DMS53 treated with DMSO at 0.1 percent for 48 hours (cell line): ENCODE measurements at regions not wholly inside any gene's neighbourhood (a gene's known extent, or its start where the extent isn't known, plus 50 kb on each side); places are given as distances from the start of the nearest gene placed in this dataset.
"Not testable (repeated sequence)": the region's sequence is repeated elsewhere in the genome, so short reads cannot be mapped to it uniquely, and the experiment has no call there.

Experiments
- DNase-seq: peaks from one replicate; lab custom pipeline; 2025; ENCODE audit not compliant: unreplicated experiment; lab: John Stamatoyannopoulos, UW

GRCh38 chr2:40043641-40044040, 264.6 kb upstream of the THUMPD2 start:
- no peak for DNase-seq

GRCh38 chr2:40043191-40043590, 264.1 kb upstream of the THUMPD2 start:
- DNase-seq = no peak

GRCh38 chr2:40041422-40042382, 262.6 kb upstream of the THUMPD2 start:
- no peak for DNase-seq

- no peak for DNase-seq
Measured at GRCh38 chr2:40039549-40039948, 260.5 kb upstream of the THUMPD2 start.

GRCh38 chr2:40038646-40039045, 259.6 kb upstream of the THUMPD2 start:
- DNase-seq = no peak

- no peak for DNase-seq
Measured at GRCh38 chr2:40037303-40037702, 258.2 kb upstream of the THUMPD2 start.

- no peak for DNase-seq
Measured at GRCh38 chr2:40036241-40036640, 257.2 kb upstream of the THUMPD2 start.

- no peak for DNase-seq
Measured at GRCh38 chr2:40034801-40035200, 255.7 kb upstream of the THUMPD2 start.

- DNase-seq = no peak
Measured at GRCh38 chr2:40034198-40034597, 255.1 kb upstream of the THUMPD2 start.

- no peak for DNase-seq
Measured at GRCh38 chr2:40033781-40034180, 254.7 kb upstream of the THUMPD2 start.

- no peak for DNase-seq
Measured at GRCh38 chr2:40032650-40033319, 253.7 kb upstream of the THUMPD2 start.

GRCh38 chr2:40030456-40030975, 251.5 kb upstream of the THUMPD2 start:
- DNase-seq = no peak

- DNase-seq = peak; percentile 3
Measured at GRCh38 chr2:40028792-40029488, 249.9 kb upstream of the THUMPD2 start.

GRCh38 chr2:40027968-40028367, 248.9 kb upstream of the THUMPD2 start:
- no peak for DNase-seq

- not testable (repeated sequence) for DNase-seq
Measured at GRCh38 chr2:40025276-40025675, 246.2 kb upstream of the THUMPD2 start.

- DNase-seq = no peak
Measured at GRCh38 chr2:40020997-40021396, 241.9 kb upstream of the THUMPD2 start.

- DNase-seq = no peak
Measured at GRCh38 chr2:40016151-40016885, 237.3 kb upstream of the THUMPD2 start.

- not testable (repeated sequence) for DNase-seq
Measured at GRCh38 chr2:40013962-40014361, 234.9 kb upstream of the THUMPD2 start.

GRCh38 chr2:40004336-40004735, 225.3 kb upstream of the THUMPD2 start:
- no peak for DNase-seq

GRCh38 chr2:40002339-40002738, 223.3 kb upstream of the THUMPD2 start:
- no peak for DNase-seq

GRCh38 chr2:39999864-40000263, 220.8 kb upstream of the THUMPD2 start:
- no peak for DNase-seq
